EL (cell line): ENCODE measurements at regions not wholly inside any gene's neighbourhood (a gene's known extent, or its start where the extent isn't known, plus 50 kb on each side); places are given as distances from the start of the nearest gene placed in this dataset.
A peak's percentile ranks its signal among the peaks of the same experiment; 100 is the strongest.
"Not testable (repeated sequence)": the region's sequence is repeated elsewhere in the genome, so short reads cannot be mapped to it uniquely, and the experiment has no call there.

Source experiments
- DNase-seq: peaks from one replicate; pipeline ENCODE4 v3.0.0-alpha.2; 2016

DNA sequence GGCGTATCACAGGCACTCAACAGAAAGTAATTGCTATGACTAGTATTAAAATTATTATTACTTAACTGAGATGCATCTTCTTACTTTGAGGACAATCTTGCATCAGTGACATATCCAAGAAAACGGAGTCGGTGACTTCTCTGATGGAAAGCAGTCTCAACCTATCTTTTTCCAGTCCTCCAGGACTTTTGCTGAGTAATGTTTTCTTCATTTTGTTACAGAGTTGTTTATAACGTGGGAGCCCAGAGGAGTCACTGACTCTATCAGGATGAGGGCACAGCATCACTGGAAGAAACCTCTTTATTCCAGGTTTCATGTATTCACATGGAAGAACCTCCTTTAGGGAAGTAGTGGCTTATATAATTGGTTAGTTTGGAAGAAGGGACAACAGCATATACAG lies 51.5 kb upstream of the MELK start:
- DNase-seq = no peak

DNA sequence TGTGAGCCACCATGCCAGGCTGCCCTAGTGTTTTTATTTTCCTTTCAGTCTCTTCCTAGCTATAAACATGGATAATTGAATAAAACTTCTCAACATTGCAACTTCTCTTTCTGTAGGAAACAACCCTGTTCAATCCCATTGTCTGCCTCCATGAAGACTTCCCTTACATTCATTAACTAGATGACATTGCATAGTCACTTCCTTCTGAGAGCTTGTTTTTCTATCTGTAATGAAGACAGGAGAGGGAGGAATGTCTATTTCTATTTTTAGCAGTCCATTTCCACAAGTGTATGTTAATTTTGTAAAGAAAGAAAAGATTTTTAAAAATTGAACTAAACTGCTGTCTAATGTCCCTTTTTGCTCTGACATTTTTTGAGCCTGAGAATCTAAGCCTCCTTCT lies 55.6 kb upstream of the MELK start:
- no peak for DNase-seq

DNA sequence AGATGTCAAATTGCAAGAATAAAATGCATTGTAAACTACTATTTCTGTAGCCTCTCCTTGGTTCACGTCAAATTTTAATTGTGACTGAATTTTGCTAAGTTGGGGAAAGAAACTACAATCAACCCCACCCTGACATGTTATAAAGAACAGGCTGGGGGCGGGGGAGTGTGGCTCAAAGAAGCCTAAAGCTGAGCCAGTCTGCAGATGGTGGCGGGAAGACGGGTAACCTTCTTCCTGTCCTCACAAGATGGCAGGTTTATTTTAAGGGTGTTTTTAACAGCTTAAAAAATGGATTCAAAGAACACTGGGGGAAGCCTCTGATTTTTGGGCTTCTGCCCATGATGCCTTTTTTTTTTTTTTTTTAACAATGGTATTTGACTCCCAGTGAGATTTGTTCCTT lies 68.5 kb upstream of the MELK start:
- DNase-seq = no peak

DNA sequence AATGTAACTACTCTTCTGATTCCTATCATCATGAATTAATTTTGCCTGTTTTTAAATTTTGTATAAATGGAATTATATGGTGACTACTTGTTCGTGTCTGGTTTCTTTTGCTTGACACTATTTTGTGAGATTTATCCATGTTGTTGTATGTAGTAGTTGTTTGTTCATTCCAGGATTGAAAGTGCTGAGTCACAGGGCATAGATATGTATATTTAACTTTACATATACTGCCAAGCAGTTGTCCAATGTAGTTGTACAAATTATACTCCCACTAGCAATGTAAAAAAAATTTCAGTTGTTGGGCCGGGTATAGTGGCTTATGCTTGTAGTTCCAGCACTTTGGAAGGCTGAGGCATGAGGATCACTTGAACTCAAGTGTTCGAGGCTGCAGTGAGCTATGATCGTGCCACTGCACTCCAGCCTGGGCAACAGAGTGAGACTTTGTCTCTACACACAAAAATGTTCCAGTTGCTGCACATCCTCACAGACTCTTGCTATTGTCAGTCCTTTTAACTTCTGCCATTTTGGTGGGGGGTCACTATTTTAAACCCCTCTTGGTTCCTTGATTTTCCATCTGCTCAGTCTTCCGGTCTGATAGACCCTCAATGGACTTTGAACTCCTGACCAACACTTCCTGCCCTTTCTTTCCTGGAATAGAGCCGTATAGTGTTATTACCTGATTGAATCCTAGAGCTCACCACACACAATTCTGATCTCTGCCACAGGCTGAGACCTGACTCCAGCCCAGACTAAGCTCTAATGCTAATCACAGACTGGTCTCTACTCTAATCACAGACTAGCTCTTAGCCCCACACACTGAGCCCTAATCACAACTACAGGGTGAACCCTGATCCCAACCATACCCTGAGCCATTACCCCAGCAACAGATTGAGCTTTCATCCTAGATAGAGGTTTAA lies 69.3 kb upstream of the MELK start:
- DNase-seq = no peak

DNA sequence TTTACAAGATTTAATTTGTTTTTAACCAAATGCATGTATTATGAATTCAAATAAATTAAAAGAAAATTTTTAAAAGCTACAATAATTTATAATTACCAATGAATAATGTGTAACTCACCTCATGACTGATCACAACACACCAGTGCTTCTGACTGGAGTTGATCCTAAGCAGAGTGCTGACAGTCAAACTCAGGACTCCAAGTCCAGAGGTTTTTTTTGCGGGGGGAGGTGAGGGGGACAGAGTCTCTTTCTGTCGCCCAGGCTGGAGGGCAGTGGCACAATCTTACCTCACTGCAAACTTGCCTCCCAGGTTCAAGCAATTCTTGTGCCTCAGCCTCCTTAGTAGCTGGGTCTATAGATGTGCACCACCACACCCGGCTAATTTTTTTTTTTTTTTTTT lies 71.0 kb upstream of the MELK start:
- no peak for DNase-seq

DNA sequence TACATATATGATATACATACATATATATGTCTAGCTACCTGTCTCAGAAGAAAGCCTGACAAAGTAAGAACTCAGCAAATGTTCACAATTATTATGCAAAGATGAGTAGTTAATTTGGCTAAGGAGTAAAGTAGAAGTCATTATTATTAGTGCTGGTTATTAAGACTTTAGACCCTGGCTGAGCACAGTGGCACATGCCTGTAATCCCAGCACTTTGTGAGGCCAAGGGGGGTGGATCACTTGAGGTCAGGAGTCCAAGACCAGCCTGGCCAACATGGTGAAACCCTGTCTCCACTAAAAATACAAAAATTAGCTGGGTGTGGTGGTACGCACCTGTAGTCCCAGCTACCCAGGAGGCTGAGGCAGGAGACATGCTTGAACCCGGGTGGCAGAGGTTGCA lies 71.8 kb upstream of the MELK start:
- not testable (repeated sequence) for DNase-seq

DNA sequence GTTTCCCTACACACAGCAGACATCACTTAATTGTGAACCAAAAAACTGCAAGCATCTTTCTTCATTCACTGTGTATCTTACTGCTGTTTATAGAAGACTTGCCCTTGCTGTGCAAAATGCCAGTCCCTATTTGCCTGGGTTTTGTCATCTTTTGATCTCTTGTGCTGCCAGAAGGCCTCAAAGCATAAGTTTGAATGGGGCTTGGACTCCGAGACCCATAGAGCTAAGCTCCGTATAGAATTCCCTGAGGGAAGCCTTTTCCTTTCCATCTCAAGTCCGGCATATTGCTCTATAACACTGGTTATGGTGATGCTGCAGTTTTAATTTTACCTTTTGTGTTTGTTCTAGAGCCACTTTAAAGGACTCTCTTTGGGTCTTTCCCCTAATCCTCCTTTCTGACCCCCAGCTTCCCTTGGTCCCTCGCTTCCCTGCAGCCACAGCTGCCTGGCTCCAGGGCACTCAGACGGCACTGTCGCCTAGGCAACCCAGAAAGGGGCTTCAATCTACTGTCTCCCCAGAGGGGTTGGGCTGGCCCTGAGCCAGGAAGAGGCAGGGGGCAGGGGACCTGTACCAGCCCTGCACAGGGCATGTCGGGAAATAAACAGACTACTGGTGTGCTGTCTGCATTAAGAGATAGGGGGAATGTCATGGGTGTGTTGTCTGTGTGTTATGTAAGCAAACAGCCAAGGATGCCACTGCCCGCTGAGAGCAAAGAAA lies 73.4 kb upstream of the MELK start:
- DNase-seq = no peak

DNA sequence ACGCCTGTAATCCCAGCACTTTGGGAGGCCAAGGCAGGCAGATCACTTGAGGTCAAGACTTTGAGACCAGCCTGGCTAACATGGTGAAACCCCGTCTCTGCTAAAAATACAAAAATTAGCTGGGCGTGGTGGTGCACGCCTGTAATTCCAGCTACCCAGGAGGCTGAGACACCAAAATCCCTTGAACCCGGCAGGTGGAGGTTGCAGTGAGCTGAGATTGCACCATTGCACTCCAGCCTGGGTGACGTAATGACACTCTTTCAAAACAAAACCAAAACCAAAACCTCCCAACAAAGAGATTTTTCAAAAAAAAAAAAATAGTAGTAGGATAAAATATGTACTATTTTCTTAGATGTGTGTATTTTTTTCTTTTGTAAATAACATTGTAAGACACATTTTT lies 79.1 kb upstream of the MELK start:
- DNase-seq = not testable (repeated sequence)

DNA sequence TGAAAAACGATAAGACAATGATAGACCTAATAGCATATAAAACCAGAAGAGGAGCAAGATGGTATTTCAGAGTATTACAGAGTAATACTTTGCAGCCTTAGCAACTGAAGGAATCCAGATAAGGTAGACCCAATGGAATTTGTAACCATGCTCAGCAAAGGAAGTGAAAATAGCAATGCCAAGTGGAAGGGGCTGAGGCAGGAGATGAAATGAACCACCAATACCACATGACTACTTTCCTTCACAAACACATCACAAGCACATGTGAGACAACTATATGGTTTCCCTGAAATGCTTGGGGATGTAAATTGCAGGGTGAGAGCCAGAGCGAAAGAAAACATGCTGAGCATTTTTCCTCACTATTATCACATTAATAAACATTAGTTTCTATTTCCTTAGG lies 79.8 kb upstream of the MELK start:
- no peak for DNase-seq

DNA sequence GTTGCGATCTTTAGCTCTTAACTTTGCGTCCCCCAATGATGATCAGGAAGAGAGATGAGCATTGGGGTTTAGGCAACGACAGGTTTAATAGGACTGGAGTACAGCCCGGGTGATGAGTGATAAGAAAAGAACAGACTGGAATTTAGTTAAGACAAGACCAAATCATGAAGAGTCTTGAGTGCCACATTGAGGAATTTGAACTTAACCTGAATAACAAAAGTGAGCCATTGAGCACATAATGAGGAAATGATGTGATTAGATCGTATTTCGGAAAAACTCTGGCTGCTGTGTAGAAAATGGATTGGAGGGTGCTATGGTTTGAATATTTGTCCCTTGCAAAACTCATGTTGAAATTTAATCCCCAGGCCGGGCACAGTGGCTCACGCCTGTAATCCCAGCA lies 83.2 kb upstream of the MELK start:
- no peak for DNase-seq

DNA sequence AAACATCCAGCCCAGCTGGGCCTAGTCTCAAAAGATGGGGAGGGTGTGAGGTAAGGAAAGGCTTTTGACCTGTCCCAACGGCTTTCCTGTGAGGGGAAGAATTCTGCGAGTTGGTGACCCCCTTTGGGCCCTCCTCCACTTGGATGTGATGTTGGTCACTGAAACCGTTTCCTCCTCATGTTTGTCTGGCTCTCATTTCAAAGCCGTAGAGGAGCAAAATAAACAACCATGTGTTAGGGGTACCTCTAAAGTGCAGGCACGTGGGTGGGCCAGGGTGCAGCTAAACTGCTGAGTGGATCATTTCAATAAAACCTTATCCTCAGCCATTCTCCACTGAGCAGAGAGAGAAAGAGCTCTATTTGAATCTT lies 84.3 kb upstream of the MELK start:
- DNase-seq = no peak

DNA sequence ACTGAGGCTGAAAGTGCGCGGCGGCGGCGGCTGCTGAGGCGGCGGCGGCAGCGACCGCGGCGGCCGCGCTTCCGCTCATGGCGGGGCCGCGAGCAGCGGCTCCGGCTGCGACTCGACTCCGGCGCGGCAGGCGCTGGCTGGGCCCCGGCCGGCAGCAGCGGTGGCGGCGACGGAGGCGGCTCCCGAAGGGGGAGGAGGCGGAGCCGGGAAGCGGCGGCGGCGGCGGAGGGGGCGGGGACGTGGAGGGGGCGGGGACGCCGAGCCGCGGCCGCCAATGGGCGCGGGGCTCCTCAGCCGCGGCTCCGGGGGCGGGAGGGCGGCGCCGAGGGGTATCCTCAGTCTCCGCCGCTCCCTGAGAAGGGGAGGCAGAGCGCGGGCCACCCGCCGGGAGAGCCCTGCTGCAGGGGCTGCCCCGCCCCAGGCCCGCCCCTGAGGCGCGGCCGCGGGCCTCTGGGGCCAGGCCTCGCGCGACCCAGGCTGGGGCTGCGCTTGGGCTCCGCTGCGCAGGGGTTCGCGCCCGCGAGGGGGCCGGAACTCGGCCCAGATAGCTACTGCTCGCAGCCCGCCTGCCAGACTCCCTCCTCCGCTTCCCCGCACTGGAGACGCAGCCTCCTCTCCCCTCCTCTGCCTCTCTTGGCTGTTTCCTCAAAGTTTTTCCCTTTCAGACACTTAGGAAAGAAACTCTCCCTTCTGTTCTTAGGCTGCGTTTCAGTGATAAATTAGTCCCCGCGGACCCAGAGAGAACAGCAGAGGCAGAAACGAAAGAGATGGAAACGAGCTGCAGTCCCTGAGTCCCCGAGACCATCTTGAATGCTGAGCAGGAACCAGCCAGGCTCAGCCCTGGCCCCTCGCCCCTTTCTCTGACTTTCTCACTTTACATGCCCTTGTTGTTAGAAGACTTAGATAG lies 85.0 kb upstream of the MELK start:
- peak; percentile 96 for DNase-seq

DNA sequence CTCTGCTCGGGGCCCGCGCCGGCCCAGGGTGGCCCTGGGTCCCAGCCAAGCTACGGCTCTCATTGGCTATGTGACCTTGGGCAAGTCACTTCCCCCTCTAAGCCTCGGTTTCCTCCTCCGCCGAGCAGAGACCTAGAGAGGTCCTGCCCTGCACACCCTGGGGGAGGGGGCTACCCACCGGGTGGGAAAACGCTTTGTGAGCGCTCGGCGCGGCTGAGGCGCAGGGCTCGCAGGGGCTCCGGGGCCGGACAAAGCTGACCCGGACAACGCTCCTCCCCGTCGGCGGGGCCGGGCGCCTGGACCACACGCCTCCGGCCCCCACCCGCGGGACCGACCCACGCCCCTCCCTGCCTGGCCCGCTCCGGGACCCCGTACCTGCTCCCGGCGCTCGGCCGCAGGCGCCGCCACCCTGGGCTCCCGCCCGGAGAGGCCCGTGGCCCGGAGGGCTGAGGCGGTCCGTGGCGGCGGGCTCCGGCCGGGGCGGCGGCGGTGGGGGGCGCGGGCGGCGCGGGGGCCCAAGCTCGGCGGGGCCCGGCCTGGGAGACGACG lies 85.7 kb upstream of the MELK start:
- DNase-seq = peak; percentile 43

DNA sequence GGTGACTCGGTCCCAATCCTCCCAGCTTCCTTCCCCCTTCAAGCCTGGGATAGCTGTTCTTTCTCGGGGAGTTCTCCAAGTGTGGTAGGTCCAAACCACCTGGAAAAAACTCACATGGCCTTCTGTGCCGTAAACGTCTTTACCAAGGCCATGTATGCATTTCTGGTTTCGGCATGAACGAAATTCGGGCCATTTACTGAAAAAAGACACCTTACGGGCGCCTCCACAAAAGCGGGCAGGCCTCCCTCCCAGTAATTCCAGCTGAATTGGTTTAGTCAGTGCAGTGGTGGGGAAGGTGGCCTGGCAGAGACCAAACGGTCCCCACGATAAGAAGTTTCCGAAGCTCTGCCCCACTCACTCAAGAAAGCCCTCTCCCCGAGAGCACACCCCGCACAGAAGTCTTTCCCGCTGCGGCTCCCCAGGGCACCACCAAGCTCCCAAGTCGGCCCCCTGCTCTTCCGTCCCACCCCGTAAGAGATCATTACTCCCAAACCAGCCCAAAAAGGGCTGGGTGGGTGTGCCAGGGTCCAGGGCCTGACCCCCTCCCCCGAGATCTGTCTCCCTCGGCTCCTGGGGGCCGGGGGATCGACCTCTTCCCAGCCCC lies 86.3 kb upstream of the MELK start:
- peak; percentile 51 for DNase-seq

DNA sequence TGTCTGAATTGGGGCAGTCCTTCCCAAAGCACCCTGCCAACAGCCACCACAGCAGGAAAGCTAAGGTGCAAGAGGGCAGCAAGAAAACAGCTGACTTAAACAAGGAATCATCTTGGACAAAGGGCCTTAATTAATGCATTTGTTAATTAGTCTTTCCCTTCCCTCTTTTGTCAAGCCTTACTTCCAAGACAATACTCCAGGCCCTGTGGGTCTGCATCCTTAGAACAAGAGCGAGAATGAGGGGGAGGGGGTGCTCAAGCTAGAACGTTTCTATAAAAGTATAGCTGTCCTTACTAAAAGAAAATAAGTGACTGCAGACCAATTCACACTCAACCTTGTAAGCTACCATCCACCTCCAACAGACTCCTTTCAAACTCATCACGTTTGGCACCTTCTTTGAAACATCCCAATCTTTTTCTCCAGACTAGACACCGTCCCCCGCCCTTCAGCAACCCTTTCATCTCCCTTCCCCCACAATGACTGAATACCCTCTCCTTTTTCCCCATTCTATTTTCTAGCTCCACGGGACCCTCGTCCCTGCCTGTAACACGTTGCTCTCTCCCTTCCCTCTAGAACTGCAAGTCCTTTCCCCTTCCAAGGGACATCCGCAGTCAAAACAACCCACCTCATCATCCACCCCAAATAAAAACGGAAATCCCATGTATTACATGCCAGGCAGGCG lies 85.7 kb upstream of the RNF38 start:
- DNase-seq = no peak

DNA sequence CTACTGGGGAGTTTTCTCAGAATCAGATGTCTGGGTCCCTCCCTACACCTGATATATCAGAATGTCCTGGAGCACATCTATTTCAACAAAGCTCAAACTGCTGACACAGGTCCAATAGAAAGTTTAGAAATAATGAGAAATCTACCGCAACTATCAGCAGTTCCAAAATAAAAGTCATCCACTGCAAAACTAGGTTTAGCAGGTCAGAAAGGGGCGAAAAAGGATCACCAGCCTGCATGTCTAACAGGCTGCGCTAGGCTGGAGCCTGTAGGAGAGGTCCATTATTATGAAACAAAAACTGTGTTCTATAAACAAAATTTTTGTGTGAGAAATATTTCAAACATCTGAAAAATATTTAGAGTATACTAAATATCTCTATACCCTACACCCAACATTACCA lies 84.1 kb upstream of the RNF38 start:
- no peak for DNase-seq

DNA sequence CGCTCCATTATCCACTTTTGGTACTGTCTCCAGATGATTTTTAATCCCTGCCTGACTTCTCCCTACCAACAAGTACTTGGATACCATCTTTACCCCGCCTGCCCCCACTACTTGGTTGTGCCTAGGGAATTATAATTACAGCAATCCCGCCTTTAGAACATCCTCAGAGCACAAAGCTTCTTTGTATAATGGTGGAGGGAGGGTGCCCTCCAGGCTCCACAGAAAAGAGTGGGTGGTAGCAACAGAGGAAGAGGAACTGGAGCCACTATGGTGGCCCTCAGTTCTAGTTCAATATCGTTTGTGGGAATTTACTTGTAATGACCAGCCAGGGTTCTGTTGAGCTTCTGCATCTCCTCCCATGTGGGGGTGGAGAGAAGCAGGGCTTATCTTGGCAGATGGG lies 79.0 kb upstream of the RNF38 start:
- no peak for DNase-seq

DNA sequence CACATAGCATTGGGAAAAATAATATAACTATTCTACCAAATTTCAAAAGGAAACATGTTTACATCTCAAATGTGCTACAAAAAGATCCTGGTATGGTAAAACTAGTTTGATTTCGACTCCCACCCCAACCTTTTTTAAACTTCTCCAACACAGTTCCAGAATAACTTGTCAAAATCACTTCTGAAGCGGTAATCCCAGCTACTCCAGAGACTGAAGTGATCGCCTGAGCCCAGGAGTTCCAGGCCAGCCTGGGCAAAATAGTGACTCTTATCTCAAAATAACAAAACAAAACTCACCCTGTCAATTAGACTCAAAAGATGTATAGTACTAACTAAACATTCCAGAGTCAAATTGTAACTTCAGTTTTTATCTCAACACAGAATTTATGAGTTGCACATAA lies 71.3 kb upstream of the RNF38 start:
- peak; percentile 6 for DNase-seq

DNA sequence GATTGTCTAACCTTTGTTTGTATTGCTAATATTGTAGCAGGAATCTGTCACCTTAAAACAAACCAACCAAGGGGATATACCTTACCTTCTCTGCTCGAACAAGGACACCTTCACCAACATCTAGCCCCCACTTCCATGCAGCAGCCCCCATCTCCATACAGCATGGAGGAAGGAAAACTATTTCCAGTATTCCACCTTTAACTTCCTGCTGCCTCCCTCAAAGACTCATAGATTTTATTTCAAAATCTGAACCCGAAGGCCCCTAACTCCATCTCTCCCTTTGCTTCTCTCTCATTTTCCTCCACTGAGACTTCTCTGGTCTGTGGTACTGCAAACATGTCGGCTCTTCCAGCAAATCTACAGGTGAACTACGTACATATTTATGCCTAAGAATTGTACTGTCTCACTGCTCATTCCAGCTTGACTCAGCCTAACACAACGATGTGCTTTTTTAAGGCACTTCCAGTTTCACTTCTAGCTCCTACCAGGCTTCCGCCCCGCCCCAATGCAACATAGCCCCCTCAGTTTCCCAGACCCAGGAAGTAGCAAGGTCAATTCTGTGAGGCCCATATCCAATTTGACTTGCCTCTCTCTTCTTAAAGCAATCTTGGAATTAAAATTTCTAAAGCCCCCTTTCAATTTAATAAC lies 70.7 kb upstream of the RNF38 start:
- DNase-seq = peak; percentile 87

DNA sequence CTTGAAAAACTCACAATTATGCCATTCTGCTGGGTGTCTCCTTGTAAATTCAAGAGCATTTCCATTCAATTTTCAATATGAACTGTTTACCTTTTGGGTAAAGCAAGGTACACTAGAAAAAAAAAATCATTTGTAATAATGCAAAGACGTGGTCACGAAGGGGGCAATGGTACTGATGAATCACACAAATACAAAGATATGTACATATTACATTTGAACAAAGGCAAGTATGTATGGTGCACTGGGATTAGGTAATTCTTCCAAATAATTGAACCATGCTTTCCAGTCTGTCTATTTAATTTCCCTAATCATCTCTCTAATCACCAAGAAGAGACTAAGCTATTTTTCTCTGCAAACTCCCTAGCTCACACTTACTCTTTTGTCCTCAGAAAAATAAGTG lies 63.4 kb upstream of the RNF38 start:
- DNase-seq = no peak

DNA sequence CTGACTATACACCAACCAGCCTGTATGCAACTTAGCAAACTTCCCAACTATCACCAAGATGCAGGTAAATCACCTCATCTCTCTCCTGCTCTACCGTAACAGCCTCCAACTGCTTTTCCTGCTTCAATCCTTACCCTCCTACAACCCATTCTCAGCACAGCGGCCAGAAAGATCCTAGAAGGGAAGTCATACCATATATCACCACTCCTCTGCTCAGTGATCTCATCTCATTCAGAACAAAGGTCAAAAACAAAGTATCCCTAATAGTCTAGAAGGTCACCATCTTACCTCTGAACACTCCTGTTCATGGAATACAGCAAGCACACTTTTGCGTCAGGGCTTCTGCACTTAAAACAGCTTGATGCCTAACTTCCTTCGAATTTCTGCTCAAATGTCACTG lies 62.2 kb upstream of the RNF38 start:
- DNase-seq = no peak

DNA sequence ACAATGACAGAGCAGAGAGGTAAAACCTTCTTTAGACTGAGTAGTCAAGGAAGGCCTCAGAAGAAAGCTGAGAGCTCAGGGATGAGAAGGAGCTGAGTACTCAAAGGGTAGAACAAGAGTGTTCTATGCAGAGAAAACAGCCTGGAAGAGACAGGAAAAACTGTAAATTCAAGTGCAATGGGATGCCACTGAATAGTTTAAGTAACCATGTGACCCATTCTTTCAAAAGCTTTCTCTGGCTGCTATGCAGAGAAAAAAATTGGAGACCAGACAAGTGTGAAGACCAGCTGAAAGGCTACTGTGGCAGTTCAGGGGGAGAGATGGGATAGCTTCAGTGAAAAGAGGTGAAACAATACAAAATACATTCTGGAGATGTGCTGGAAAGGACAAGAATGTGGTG lies 61.3 kb upstream of the RNF38 start:
- DNase-seq = no peak
